Kidney (tissue), 13 donors: ENCODE measurements at regions not wholly inside any gene's neighbourhood (a gene's known extent, or its start where the extent isn't known, plus 50 kb on each side); places are given as distances from the start of the nearest gene placed in this dataset.
"Not testable (repeated sequence)": the region's sequence is repeated elsewhere in the genome, so short reads cannot be mapped to it uniquely, and the experiment has no call there.

Source experiments
- DNase-seq, 5 donors: peaks; one replicate each; pipeline ENCODE4 v3.0.0-alpha.2; 2013 to 2020
- FAIRE-seq: peaks from 2 replicates; lab custom pipeline; 2012; peaks lifted over from hg19 to GRCh38; lab: Jason Lieb, UNC
- H3K27ac ChIP-seq, 2 donors: one replicate each; pipeline ENCODE4 v1.7.0; 2013; ENCODE audit warnings: low read depth in 2 of 2, low read length in 2 of 2, inconsistent platforms in 1 of 2
- H3K27me3 ChIP-seq: one replicate; pipeline ENCODE4 v1.7.1; 2013; ENCODE audit warnings: low read length, inconsistent platforms; ENCODE audit not compliant: control insufficient read depth, insufficient read depth
- H3K36me3 ChIP-seq, 3 donors: one replicate each; pipeline versions ENCODE4 v1.7.0 to v1.7.1; 2013; ENCODE audit warnings: low read length in 3 of 3, control low read depth in 1 of 3, inconsistent platforms in 1 of 3; ENCODE audit not compliant: insufficient read depth in 3 of 3, control insufficient read depth in 2 of 3
- H3K4me1 ChIP-seq, 3 donors: one replicate each; pipeline versions ENCODE4 v1.7.0 to v1.7.1; 2013; ENCODE audit warnings: low read length in 3 of 3, inconsistent platforms in 1 of 3, low read depth in 1 of 3; ENCODE audit not compliant: control insufficient read depth in 2 of 3, insufficient read depth in 2 of 3
- H3K4me3 ChIP-seq, 3 donors: one replicate each; pipeline versions ENCODE4 v1.7.0 to v1.8.1; 2013; ENCODE audit warnings: low read length in 3 of 3, control low read depth in 1 of 3, inconsistent platforms in 1 of 3
- H3K9ac ChIP-seq, 3 donors: one replicate each; pipeline versions ENCODE4 v1.7.0 to v1.7.1; 2013; ENCODE audit warnings: low read length in 3 of 3, control low read depth in 1 of 3, inconsistent platforms in 1 of 3
- H3K9me3 ChIP-seq, 3 donors: one replicate each; pipeline versions ENCODE4 v1.7.0 to v1.7.1; 2013; ENCODE audit warnings: low read length in 3 of 3, control low read depth in 1 of 3, inconsistent platforms in 1 of 3; ENCODE audit not compliant: control insufficient read depth in 2 of 3, insufficient read depth in 1 of 3
- intact Hi-C: fragments of 100-400 bp; cut with DNase I; formaldehyde crosslinking; loops from one replicate; pipeline ENCODE4 v1.11.1; 2022
- TF ChIP-seq, protein P1 (sequence below): IDR thresholded peaks from 3 replicates; pipeline ENCODE4 v1.5.1; 2012; ENCODE audit warnings: mild to moderate bottlenecking, moderate library complexity, borderline replicate concordance; ENCODE audit not compliant: insufficient read depth; ENCODE audit errors: extremely low read depth
- donor health status: control.
- donor health status: control.
- donor health status: control.
- donor health status: control.
- donor health status: control.
- donor health status: DM: yes; HTN: yes; CAD: no.
- donor health status: Normal renal cell carcinoma (clear cell type).

DNA sequence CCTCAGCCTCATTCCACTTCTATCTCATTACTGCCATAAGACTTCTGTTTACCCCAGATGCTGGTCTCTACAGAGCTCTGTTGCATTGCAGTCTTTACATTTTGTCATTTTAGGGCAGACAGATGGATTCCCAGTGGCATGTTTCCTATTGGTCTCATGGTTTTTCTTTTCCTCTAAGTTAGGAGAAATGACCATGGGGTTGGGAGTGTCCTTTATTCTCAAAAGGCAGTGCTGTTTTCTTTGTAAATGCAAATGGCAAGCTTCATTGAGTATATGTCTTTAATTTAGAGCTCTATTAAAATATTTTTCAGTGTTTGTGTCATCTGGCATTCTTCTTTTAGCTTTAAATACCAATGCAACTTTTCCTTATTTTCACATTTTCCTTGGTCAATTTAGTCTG, 57.0 kb downstream of the MSTN start:
- H3K27ac ChIP-seq, result no peak overlapping the region
- no peaks in the 10 kb centered on the region for H3K9me3 ChIP-seq
- TF ChIP-seq, protein P1, sequence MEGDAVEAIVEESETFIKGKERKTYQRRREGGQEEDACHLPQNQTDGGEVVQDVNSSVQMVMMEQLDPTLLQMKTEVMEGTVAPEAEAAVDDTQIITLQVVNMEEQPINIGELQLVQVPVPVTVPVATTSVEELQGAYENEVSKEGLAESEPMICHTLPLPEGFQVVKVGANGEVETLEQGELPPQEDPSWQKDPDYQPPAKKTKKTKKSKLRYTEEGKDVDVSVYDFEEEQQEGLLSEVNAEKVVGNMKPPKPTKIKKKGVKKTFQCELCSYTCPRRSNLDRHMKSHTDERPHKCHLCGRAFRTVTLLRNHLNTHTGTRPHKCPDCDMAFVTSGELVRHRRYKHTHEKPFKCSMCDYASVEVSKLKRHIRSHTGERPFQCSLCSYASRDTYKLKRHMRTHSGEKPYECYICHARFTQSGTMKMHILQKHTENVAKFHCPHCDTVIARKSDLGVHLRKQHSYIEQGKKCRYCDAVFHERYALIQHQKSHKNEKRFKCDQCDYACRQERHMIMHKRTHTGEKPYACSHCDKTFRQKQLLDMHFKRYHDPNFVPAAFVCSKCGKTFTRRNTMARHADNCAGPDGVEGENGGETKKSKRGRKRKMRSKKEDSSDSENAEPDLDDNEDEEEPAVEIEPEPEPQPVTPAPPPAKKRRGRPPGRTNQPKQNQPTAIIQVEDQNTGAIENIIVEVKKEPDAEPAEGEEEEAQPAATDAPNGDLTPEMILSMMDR, result no peak
- FAIRE-seq, result no peak
- DNase-seq, result no peak
- H3K4me1 ChIP-seq, result no peaks in the 10 kb centered on the region
- H3K4me3 ChIP-seq, result no peak overlapping the region
- no peaks in the 10 kb centered on the region for H3K36me3 ChIP-seq
- intact Hi-C loops, result no loop called here
- H3K9ac ChIP-seq, result no peak overlapping the region
- no peaks in the 10 kb centered on the region for H3K27me3 ChIP-seq

DNA sequence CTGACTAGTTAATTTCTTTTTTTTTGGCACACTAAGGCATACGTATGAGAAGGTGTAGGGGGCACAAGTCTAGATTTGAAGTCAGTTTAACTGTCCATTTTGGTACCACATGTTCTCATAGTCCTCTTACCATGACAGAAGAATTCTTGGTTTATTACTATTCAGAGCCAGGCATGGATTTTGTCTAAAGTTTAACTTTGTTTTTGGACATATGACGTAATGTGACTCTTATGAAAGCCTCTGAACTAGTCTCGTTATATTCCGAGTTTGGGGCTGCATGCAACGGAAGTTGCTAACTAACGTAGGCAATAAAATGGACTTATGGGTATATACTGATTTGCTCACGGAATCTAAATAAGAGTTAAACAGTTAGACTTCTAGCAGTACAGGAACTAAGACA, 62.9 kb downstream of the MSTN start:
- H3K27ac ChIP-seq, result no peak overlapping the region
- no peak overlapping the region for H3K9ac ChIP-seq
- H3K27me3 ChIP-seq, result no peaks in the 10 kb centered on the region
- intact Hi-C loops, result no loop called here
- H3K9me3 ChIP-seq, result peaks cover 0 to 12% (median 0%) of the 10 kb centered on the region in 3 donors
- FAIRE-seq, result no peak
- no peaks in the 10 kb centered on the region for H3K4me1 ChIP-seq
- H3K36me3 ChIP-seq, result no peaks in the 10 kb centered on the region
- TF ChIP-seq, protein P1, result no peak
- DNase-seq, result no peak
- no peak overlapping the region for H3K4me3 ChIP-seq

DNA sequence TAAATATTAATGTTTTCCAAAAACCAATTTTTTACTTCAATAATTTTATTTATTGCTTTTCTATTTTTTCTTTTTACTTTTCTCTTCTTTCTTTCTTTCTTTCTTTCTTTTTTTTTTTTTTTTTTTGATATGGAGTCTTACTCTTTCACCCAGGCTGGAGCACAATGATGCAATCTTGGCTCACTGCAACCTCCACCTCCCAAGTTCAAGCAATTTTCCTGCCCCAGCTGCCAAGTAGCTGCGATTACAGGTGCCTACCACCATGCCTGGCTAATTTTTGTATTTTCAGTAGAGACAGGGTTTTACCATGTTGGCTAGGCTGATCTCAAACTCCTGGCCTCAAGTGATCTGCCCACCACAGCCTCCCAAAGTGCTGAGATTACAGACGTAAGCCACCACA, 63.9 kb downstream of the MSTN start:
- H3K4me3 ChIP-seq, intact Hi-C loops, H3K4me1 ChIP-seq, H3K27me3 ChIP-seq, DNase-seq, FAIRE-seq, H3K36me3 ChIP-seq, H3K27ac ChIP-seq, H3K9ac ChIP-seq: not testable (repeated sequence)
- peaks cover 0 to 12% (median 0%) of the 10 kb centered on the region in 3 donors for H3K9me3 ChIP-seq

DNA sequence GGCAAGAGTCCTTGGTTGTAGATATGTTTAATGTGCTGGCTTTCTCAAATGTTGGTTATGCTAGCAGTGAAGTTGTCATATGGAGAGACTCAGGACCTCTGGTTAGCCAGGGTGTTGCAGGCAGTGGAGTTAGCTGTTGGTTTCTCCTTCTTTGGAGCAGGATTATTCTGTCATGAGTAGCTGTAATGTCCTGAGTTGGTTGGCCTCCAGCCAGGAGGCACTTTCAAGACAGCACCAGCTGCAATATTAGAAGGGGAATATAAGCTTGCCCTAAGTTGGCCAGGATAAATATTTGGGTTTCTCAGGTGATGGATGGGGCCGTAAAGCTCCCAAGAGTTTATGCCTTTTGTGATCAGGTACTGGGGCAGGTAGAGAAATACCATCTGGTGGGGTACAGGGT, 65.5 kb downstream of the MSTN start:
- intact Hi-C loops, result no loop called here
- Histone ChIP-seq H3K27ac (no peak overlapping the region), H3K4me3 (no peak overlapping the region), H3K9ac (no peak overlapping the region), H3K9me3 (peaks cover 0 to 12% (median 0%) of the 10 kb centered on the region in 3 donors), H3K4me1 (no peaks in the 10 kb centered on the region), H3K36me3 (no peaks in the 10 kb centered on the region), H3K27me3 (no peaks in the 10 kb centered on the region)
- TF ChIP-seq, protein P1, result no peak
- DNase-seq, result no peak
- FAIRE-seq, result no peak
